IMR-90 (cell line): ENCODE measurements at regions not wholly inside any gene's neighbourhood (a gene's known extent, or its start where the extent isn't known, plus 50 kb on each side); places are given as distances from the start of the nearest gene placed in this dataset.

Experiments
- ATAC-seq: fragments of 200-7000 bp; cut with Tn5 transposase; 2 replicates; pipeline ENCODE4 v1.9.1; 2020; ENCODE audit warnings: low read depth, mild to moderate bottlenecking, moderate library complexity
- BruUV-seq: library from RNA; stranded (reverse); fragments of 400-500 nt; replicated peaks from 2 replicates; lab custom pipeline; 2021; lab: Mats Ljungman, UMichigan
- CTCF ChIA-PET: fragments of 300-600 bp; formaldehyde crosslinking; extraction: SDS; loops from one replicate; lab custom pipeline; 2021; ENCODE audit warnings: antibody characterized with exemption; lab: Yijun Ruan, JAX
- POLR2A ChIA-PET: fragments of 300-600 bp; sonication (Branson Sonifier 250); formaldehyde crosslinking; loops from one replicate; lab custom pipeline; 2022; ENCODE audit warnings: antibody characterized with exemption; ENCODE audit not compliant: unreplicated experiment; lab: Charles Lee
- DNase-seq: peaks from one replicate; pipeline ENCODE4 v3.0.0; 2013
- H2AFZ ChIP-seq: replicated peaks from 2 replicates; pipeline ENCODE3; 2013; ENCODE audit warnings: low read length, mild to moderate bottlenecking; ENCODE audit not compliant: poor library complexity
- H2AK5ac ChIP-seq: 2 replicates; pipeline ENCODE4 v1.6.1; 2013; ENCODE audit warnings: low read depth, low read length, inconsistent platforms
- H2AK9ac ChIP-seq: replicated peaks from 2 replicates; pipeline ENCODE3; 2013; ENCODE audit warnings: mild to moderate bottlenecking, low read depth, low read length, moderate library complexity; ENCODE audit not compliant: poor library complexity
- H2BK120ac ChIP-seq: 2 replicates; pipeline ENCODE4 v1.6.1; 2013; ENCODE audit warnings: low read depth, low read length, inconsistent platforms
- H2BK15ac ChIP-seq: 3 replicates; pipeline ENCODE4 v1.6.1; 2013; ENCODE audit warnings: low read depth, low read length, inconsistent platforms
- H2BK20ac ChIP-seq: 2 replicates; pipeline ENCODE4 v1.6.1; 2013; ENCODE audit warnings: low read depth, mild to moderate bottlenecking, inconsistent platforms, low read length, moderate library complexity
- H2BK5ac ChIP-seq: 2 replicates; pipeline ENCODE4 v1.6.1; 2013; ENCODE audit warnings: mild to moderate bottlenecking, low read depth, low read length, inconsistent platforms; ENCODE audit not compliant: poor library complexity, severe bottlenecking
- H3K14ac ChIP-seq: replicated peaks from 2 replicates; pipeline ENCODE4 v1.6.1; 2013; ENCODE audit warnings: low read depth, low read length, inconsistent platforms
- H3K18ac ChIP-seq: 2 replicates; pipeline ENCODE4 v1.6.1; 2013; ENCODE audit warnings: low read depth, low read length, control low read depth
- H3K23ac ChIP-seq: 2 replicates; pipeline ENCODE4 v1.6.1; 2013; ENCODE audit warnings: low read depth, low read length, inconsistent platforms
- H3K27ac ChIP-seq: 2 replicates; pipeline ENCODE4 v1.5.1; 2013; ENCODE audit warnings: mild to moderate bottlenecking, control low read depth, low read length; ENCODE audit not compliant: insufficient read depth
- H3K27me3 ChIP-seq: 2 replicates; pipeline ENCODE4 v1.6.1; 2013; ENCODE audit warnings: low read length; ENCODE audit not compliant: control insufficient read depth, insufficient read depth
- H3K36me3 ChIP-seq: 2 replicates; pipeline ENCODE4 v1.6.1; 2013; ENCODE audit warnings: low read length, mixed read lengths; ENCODE audit not compliant: control insufficient read depth, insufficient read depth
- H3K4ac ChIP-seq: 2 replicates; pipeline ENCODE4 v1.6.1; 2013; ENCODE audit warnings: low read depth, low read length, inconsistent platforms
- H3K4me1 ChIP-seq: 2 replicates; pipeline ENCODE4 v1.6.1; 2013; ENCODE audit warnings: low read length, mixed read lengths; ENCODE audit not compliant: control insufficient read depth, insufficient read depth
- H3K4me2 ChIP-seq: 2 replicates; pipeline ENCODE4 v1.6.1; 2013; ENCODE audit warnings: low read depth, mild to moderate bottlenecking, control low read depth, low read length, moderate library complexity
- H3K4me3 ChIP-seq: 2 replicates; pipeline ENCODE4 v1.5.1; 2013; ENCODE audit warnings: low read depth, mild to moderate bottlenecking, control low read depth, low read length, moderate library complexity; ENCODE audit not compliant: insufficient read depth
- H3K56ac ChIP-seq: 2 replicates; pipeline ENCODE4 v1.6.1; 2013; ENCODE audit warnings: low read length, inconsistent platforms; ENCODE audit not compliant: insufficient read depth; ENCODE audit errors: extremely low read depth
- H3K79me1 ChIP-seq, 2 experiments: 2 replicates each; pipeline ENCODE4 v1.6.1; 2013; ENCODE audit warnings: low read length in 2 of 2, inconsistent platforms in 1 of 2, low read depth in 1 of 2
- H3K9ac ChIP-seq: 2 replicates; pipeline ENCODE4 v1.6.1; 2013; ENCODE audit warnings: low read depth, low read length, control low read depth
- H3K9me1 ChIP-seq: 2 replicates; pipeline ENCODE4 v1.6.1; 2013; ENCODE audit warnings: low read length, inconsistent platforms; ENCODE audit not compliant: insufficient read depth
- H3K9me3 ChIP-seq: 2 replicates; pipeline ENCODE4 v1.6.1; 2013; ENCODE audit warnings: low read length; ENCODE audit not compliant: control insufficient read depth, insufficient read depth
- H4K20me1 ChIP-seq: 2 replicates; pipeline ENCODE4 v1.6.1; 2013; ENCODE audit warnings: low read length, inconsistent platforms; ENCODE audit not compliant: insufficient read depth
- H4K5ac ChIP-seq: 2 replicates; pipeline ENCODE4 v1.6.1; 2013; ENCODE audit warnings: mild to moderate bottlenecking, low read depth, low read length, control low read depth
- H4K8ac ChIP-seq, 2 experiments: 2 replicates each; pipeline ENCODE4 v1.6.1; 2013; ENCODE audit warnings: low read depth in 2 of 2, low read length in 2 of 2, control low read depth in 1 of 2, inconsistent platforms in 1 of 2
- H4K91ac ChIP-seq: 2 replicates; pipeline ENCODE4 v1.6.1; 2013; ENCODE audit warnings: low read depth, low read length, inconsistent platforms; ENCODE audit not compliant: insufficient read depth
- CEBPB ChIP-seq: IDR thresholded peaks from 2 replicates; pipeline ENCODE4 v1.6.1; 2012; ENCODE audit warnings: low read depth, low read length, improper control_type of control experiment
- MAFK ChIP-seq: IDR thresholded peaks from 2 replicates; pipeline ENCODE4 v1.6.1; 2012; ENCODE audit warnings: low read depth, low read length, improper control_type of control experiment
- MAZ ChIP-seq: IDR thresholded peaks from 2 replicates; pipeline ENCODE4 v1.6.1; 2012; ENCODE audit warnings: low read depth, mild to moderate bottlenecking, low read length, improper control_type of control experiment, moderate library complexity, borderline replicate concordance
- MXI1 ChIP-seq: IDR thresholded peaks from 2 replicates; pipeline ENCODE4 v1.6.1; 2012; ENCODE audit warnings: low read depth, mild to moderate bottlenecking, low read length, moderate library complexity, borderline replicate concordance
- NFE2L2 ChIP-seq: fragments of 150-350 bp; IDR thresholded peaks from 2 replicates; pipeline ENCODE4 v1.6.1; 2016; ENCODE audit warnings: low read depth, mild to moderate bottlenecking, low read length
- POLR2A ChIP-seq: IDR thresholded peaks from 2 replicates; pipeline ENCODE4 v1.6.1; 2012; ENCODE audit warnings: mild to moderate bottlenecking, low read depth, low read length
- RAD21 ChIP-seq: IDR thresholded peaks from 2 replicates; pipeline ENCODE4 v1.6.1; 2012; ENCODE audit warnings: low read length, improper control_type of control experiment
- RCOR1 ChIP-seq: IDR thresholded peaks from 2 replicates; pipeline ENCODE4 v1.6.1; 2012; ENCODE audit warnings: mild to moderate bottlenecking, low read length, improper control_type of control experiment; ENCODE audit not compliant: insufficient replicate concordance
- RFX5 ChIP-seq: IDR thresholded peaks from 2 replicates; pipeline ENCODE4 v1.8.0; 2012; ENCODE audit warnings: low read depth, mild to moderate bottlenecking, low read length, moderate library complexity
- SMC3 ChIP-seq: fragments of 150-350 bp; IDR thresholded peaks from 2 replicates; pipeline ENCODE4 v1.6.1; 2016; ENCODE audit warnings: low read depth, mild to moderate bottlenecking, antibody characterized with exemption, low read length, moderate library complexity
- WGBS, 2 experiments: methylation state at CpG; one replicate each; pipeline versions ENCODE4 v1.1.5 to v1.1.7; 2013; ENCODE audit warnings: missing lambda C conversion rate in 2 of 2; ENCODE audit not compliant: insufficient read length in 1 of 2; ENCODE audit errors: extremely low coverage in 2 of 2; 5-methylcytosine and 5-hydroxymethylcytosine counted together
- dilution Hi-C: fragments of 300-500 bp; cut with HindIII; formaldehyde crosslinking; loops from one replicate; pipeline ENCODE4 v1.14.3; 2018; ENCODE audit warnings: low sequenced_read_pairs; ENCODE audit not compliant: unreplicated experiment
- in situ Hi-C: fragments of 300-500 bp; cut with MboI; formaldehyde crosslinking; loops from 3 replicates; pipeline ENCODE4 v1.14.3; 2019; ENCODE audit warnings: low sequenced_read_pairs, inconsistent platforms, mixed read lengths
- intact Hi-C: fragments of 100-400 bp; cut with micrococcal nuclease; formaldehyde crosslinking; loops from 2 replicates; pipeline ENCODE4 v1.10.0; 2022
- TF ChIP-seq, protein P1 (sequence below): fragments of 150-350 bp; IDR thresholded peaks from 2 replicates; pipeline ENCODE4 v1.6.1; 2017; ENCODE audit warnings: mild to moderate bottlenecking, antibody characterized with exemption, low read length, low read depth
- TF ChIP-seq, protein P2 (sequence below): conservative IDR thresholded peaks from 2 replicates; pipeline ENCODE4 v1.5.1; 2012; ENCODE audit warnings: mild to moderate bottlenecking, low read depth, low read length, improper control_type of control experiment
- TF ChIP-seq, protein P3 (sequence below): fragments of 150-350 bp; IDR thresholded peaks from 2 replicates; pipeline ENCODE4 v1.6.1; 2016; ENCODE audit warnings: low read depth, mild to moderate bottlenecking, low read length, moderate library complexity, borderline replicate concordance

DNA sequence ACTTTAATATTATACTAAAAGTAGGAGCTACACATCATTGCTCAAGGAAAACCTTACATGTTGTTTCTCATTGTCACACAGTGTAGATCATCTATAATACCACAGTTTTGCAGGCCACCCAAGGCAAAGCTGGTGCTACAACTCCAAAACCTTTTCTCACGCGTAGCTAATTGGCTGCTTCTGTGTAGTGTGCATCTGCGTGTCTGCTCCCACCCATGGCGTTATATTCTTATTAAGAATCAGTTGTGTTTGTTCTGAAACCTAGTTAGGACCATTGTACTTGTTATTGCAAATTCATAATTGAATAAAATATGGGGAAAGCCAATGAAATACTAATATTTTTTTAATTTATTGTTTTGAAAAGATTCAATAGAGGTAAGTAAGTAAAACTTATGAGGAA, 83.9 kb downstream of the RBM43 start:
- CTCF ChIA-PET = interaction anchor here (1.7 kb wide), 1 partner anchor 61 kb away, joined by 7 read pairs; no protein-coding TSS in a partner anchor
- H3K27ac ChIP-seq = no peak overlapping the region

More for the DNA sequence above, 83.9 kb downstream of the RBM43 start:
- no TSS peak for BruUV-seq
- no peak overlapping the region for H3K4me2 ChIP-seq
- no peak overlapping the region for H3K23ac ChIP-seq
- TF ChIP-seq MXI1 (no peak), CEBPB (no peak), SMC3 (no peak), MAZ (no peak), RCOR1 (no peak), RFX5 (no peak), MAFK (no peak), POLR2A (no peak), RAD21 (no peak), NFE2L2 (no peak)
- TF ChIP-seq, protein P1, sequence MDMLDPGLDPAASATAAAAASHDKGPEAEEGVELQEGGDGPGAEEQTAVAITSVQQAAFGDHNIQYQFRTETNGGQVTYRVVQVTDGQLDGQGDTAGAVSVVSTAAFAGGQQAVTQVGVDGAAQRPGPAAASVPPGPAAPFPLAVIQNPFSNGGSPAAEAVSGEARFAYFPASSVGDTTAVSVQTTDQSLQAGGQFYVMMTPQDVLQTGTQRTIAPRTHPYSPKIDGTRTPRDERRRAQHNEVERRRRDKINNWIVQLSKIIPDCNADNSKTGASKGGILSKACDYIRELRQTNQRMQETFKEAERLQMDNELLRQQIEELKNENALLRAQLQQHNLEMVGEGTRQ = no peak
- TF ChIP-seq, protein P2, sequence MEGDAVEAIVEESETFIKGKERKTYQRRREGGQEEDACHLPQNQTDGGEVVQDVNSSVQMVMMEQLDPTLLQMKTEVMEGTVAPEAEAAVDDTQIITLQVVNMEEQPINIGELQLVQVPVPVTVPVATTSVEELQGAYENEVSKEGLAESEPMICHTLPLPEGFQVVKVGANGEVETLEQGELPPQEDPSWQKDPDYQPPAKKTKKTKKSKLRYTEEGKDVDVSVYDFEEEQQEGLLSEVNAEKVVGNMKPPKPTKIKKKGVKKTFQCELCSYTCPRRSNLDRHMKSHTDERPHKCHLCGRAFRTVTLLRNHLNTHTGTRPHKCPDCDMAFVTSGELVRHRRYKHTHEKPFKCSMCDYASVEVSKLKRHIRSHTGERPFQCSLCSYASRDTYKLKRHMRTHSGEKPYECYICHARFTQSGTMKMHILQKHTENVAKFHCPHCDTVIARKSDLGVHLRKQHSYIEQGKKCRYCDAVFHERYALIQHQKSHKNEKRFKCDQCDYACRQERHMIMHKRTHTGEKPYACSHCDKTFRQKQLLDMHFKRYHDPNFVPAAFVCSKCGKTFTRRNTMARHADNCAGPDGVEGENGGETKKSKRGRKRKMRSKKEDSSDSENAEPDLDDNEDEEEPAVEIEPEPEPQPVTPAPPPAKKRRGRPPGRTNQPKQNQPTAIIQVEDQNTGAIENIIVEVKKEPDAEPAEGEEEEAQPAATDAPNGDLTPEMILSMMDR = no peak
- TF ChIP-seq, protein P3, sequence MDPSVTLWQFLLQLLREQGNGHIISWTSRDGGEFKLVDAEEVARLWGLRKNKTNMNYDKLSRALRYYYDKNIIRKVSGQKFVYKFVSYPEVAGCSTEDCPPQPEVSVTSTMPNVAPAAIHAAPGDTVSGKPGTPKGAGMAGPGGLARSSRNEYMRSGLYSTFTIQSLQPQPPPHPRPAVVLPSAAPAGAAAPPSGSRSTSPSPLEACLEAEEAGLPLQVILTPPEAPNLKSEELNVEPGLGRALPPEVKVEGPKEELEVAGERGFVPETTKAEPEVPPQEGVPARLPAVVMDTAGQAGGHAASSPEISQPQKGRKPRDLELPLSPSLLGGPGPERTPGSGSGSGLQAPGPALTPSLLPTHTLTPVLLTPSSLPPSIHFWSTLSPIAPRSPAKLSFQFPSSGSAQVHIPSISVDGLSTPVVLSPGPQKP = no peak
- no peak overlapping the region for H3K4me3 ChIP-seq
- H2AFZ ChIP-seq = no peak overlapping the region
- H2BK120ac ChIP-seq = no peak overlapping the region
- no peak for ATAC-seq
- H3K4ac ChIP-seq = no peak overlapping the region
- no peaks in the 10 kb centered on the region for H3K9me1 ChIP-seq
- no peak overlapping the region for H3K14ac ChIP-seq
- no peak for DNase-seq
- H3K4me1 ChIP-seq = no peaks in the 10 kb centered on the region
- intact Hi-C loops (no loop called here), dilution Hi-C loops (no loop called here), in situ Hi-C loops (no loop called here)
- H4K20me1 ChIP-seq = no peaks in the 10 kb centered on the region
- no peak overlapping the region for H3K18ac ChIP-seq
- no peaks in the 10 kb centered on the region for H3K36me3 ChIP-seq
- no peak overlapping the region for H4K8ac ChIP-seq
- H3K9ac ChIP-seq = no peak overlapping the region
- H2AK9ac ChIP-seq = no peak overlapping the region
- POLR2A ChIA-PET = no interaction called here
- H4K5ac ChIP-seq = no peak overlapping the region
- peaks cover 21% of the 10 kb centered on the region for H3K27me3 ChIP-seq
- no peak overlapping the region for H2AK5ac ChIP-seq
- H4K91ac ChIP-seq = no peak overlapping the region
- no peak overlapping the region for H2BK20ac ChIP-seq
- H3K9me3 ChIP-seq = no peaks in the 10 kb centered on the region
- no peak overlapping the region for H2BK15ac ChIP-seq
- no peaks in the 10 kb centered on the region for H3K79me1 ChIP-seq
- no peak overlapping the region for H3K56ac ChIP-seq
- no peak overlapping the region for H2BK5ac ChIP-seq
- no CpG with 5 or more reads among the region's 4 CpGs for WGBS, 2 experiments
